Small intestine (tissue), 7 donors: ENCODE measurements at regions not wholly inside any gene's neighbourhood (a gene's known extent, or its start where the extent isn't known, plus 50 kb on each side); places are given as distances from the start of the nearest gene placed in this dataset.

ENCODE experiments used
- DNase-seq, 2 donors: peaks; one replicate each; pipeline versions ENCODE4 v3.0.0 to v3.0.0-alpha.2; 2013
- FAIRE-seq: peaks from 2 replicates; lab custom pipeline; 2012; peaks lifted over from hg19 to GRCh38; lab: Jason Lieb, UNC
- H3K27ac ChIP-seq, 3 donors: one replicate each; pipeline ENCODE4 v1.5.1; 2013; ENCODE audit warnings: low read length in 2 of 3, mild to moderate bottlenecking in 2 of 3, control low read depth in 1 of 3, inconsistent platforms in 1 of 3, low read depth in 1 of 3, moderate library complexity in 1 of 3
- H3K27me3 ChIP-seq, 3 donors: one replicate each; pipeline ENCODE4 v1.6.1; 2013; ENCODE audit warnings: low read length in 3 of 3, inconsistent platforms in 1 of 3; ENCODE audit not compliant: control insufficient read depth in 3 of 3, insufficient read depth in 3 of 3
- H3K36me3 ChIP-seq, 3 donors: one replicate each; pipeline ENCODE4 v1.6.1; 2013; ENCODE audit warnings: low read length in 3 of 3, inconsistent platforms in 1 of 3, low read depth in 1 of 3, mild to moderate bottlenecking in 1 of 3, moderate library complexity in 1 of 3; ENCODE audit not compliant: control insufficient read depth in 3 of 3, insufficient read depth in 2 of 3
- H3K4me1 ChIP-seq, 3 donors: one replicate each; pipeline ENCODE4 v1.6.1; 2013; ENCODE audit warnings: low read length in 2 of 3, inconsistent platforms in 1 of 3, low read depth in 1 of 3, mild to moderate bottlenecking in 1 of 3, moderate library complexity in 1 of 3; ENCODE audit not compliant: control insufficient read depth in 3 of 3, insufficient read depth in 2 of 3
- H3K4me3 ChIP-seq, 3 donors: one replicate each; pipeline ENCODE4 v1.5.1; 2013; ENCODE audit warnings: low read length in 3 of 3, control low read depth in 1 of 3, inconsistent platforms in 1 of 3, low read depth in 1 of 3, mild to moderate bottlenecking in 1 of 3, moderate library complexity in 1 of 3
- H3K9me3 ChIP-seq, 2 donors: one replicate each; pipeline ENCODE4 v1.6.1; 2013; ENCODE audit warnings: low read depth in 1 of 2, low read length in 1 of 2; ENCODE audit not compliant: control insufficient read depth in 2 of 2, insufficient read depth in 1 of 2
- WGBS, 3 donors: extraction: QIAGEN DNeasy Blood & Tissue Kit; methylation state at CpG; one replicate each; pipeline ENCODE4 v1.1.7; 2013; 5-methylcytosine and 5-hydroxymethylcytosine counted together
- donor health status: healthy with polysubstance abuse.
- donor health status: control.
- donor health status: control.
- donor health status: Bipolar disorder and iron deficiency.
- donor health status: healthy.

DNA sequence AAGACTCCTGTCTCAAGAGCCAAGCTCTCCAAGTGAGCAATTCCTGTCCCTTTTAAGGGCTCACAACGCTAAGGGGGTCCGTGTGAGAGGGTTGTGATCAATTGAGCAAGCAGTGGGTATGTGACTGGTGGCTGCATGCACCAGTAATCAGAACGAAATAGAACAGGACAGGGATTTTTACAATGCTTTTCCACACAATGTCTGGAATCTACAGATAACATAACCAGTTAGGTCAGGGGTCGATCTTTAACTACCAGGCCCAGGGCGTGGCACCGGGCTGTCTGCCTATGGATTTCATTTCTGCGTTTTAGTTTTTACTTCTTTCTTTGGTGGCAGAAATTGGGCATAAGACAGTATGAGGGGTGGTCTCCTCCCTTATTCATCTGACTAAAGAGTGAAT lies 54.9 kb upstream of the SP4 start:
- Histone ChIP-seq H3K4me1 (no peaks in the 10 kb centered on the region), H3K9me3 (peaks cover 0 to 15% of the 10 kb centered on the region in 2 donors), H3K27me3 (no peaks in the 10 kb centered on the region), H3K36me3 (no peaks in the 10 kb centered on the region), H3K4me3 (no peak overlapping the region), H3K27ac (no peak overlapping the region)
- DNase-seq = no peak
- 76 to 89% (median 79%) methylated on average over 7 of the region's 7 CpGs for WGBS, 3 donors
- FAIRE-seq = no peak

DNA sequence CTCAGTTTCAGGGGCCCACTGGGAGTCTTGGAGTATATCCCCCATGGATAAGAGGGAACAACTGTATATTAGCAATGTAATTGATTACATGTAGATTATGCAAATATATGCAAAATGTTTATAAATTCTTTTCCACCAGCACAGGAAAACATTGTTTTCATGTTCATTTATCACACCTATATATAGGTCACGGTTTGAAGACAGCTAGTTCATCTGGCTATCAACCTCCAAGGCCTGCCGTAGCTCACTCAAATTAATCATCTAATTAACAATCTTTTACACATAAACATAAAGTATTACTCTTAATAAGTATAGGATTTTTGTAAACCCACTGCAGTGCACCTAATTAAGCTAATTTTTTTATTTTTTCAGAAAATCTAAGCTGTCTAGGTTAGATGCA lies 53.7 kb upstream of the SP4 start:
- WGBS, 3 donors = 88 to 100% (median 92%) methylated on average over 2 of the region's 2 CpGs

DNA sequence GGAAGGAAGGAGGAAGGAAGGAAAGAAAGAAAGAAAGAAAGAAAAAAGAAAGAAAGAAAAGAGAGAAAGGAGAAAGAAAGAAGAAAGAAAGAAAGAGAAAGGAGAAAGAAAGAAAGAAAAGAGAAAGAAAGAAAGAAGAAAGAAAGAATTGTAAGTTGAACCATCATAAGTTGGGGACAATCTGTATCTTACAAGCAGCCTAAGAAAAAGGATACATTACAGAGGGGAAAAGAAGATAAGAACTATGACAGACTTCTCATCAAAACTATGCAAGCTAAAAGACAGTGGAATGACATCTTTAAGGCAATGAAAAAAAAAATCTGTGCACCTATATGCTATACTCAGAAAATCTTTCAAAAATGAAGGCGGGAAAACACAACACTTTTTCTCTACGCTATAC lies 50.3 kb upstream of the SP4 start:
- Histone ChIP-seq H3K9me3 (peaks cover 0 to 16% of the 10 kb centered on the region in 2 donors), H3K4me3 (no peak overlapping the region), H3K36me3 (no peaks in the 10 kb centered on the region), H3K27me3 (no peaks in the 10 kb centered on the region), H3K4me1 (no peaks in the 10 kb centered on the region), H3K27ac (no peak overlapping the region)
- FAIRE-seq (no peak), DNase-seq (no peak)
- 69 to 93% (median 93%) methylated on average over 2 of the region's 2 CpGs for WGBS, 3 donors

More for the DNA sequence above, 53.7 kb upstream of the SP4 start:
- H3K36me3 ChIP-seq = no peaks in the 10 kb centered on the region
- H3K4me1 ChIP-seq = no peaks in the 10 kb centered on the region
- no peak for DNase-seq
- no peak for FAIRE-seq
- H3K27me3 ChIP-seq = no peaks in the 10 kb centered on the region
- H3K4me3 ChIP-seq = no peak overlapping the region
- no peak overlapping the region for H3K27ac ChIP-seq
- peaks cover 0 to 16% of the 10 kb centered on the region in 2 donors for H3K9me3 ChIP-seq
